ENCODE measurements at regions not wholly inside any gene's neighbourhood (a gene's known extent, or its start where the extent isn't known, plus 50 kb on each side); places are given as distances from the start of the nearest gene placed in this dataset.
"Not testable (repeated sequence)": the region's sequence is repeated elsewhere in the genome, so short reads cannot be mapped to it uniquely, and the experiment has no call there.

DNA sequence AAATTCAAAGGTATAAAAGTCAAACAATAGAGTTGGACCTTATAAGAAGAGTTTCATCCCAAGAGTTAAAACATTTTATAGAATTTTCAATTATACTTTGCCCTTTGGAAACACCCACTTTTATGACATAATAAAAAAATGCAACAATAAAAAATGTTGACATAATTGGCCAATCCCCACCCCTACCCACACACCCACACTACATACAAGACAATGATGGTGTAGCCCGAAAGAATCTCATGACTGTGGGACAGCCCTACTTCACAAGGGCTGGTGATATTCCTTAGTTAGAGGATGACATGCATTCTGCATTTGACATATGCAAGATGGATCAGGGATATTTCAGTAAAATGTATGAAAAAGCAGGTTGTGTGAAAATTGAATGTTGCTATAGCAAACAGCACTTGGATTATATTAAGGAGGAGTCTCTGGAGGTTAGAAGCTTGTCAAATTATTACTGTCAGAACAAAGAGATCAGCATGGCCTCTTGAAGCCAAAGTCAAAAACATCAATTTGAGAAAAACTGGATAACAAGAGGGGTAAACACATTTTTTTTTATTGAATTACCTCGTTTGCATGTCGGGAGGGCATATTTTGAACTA, 133.0 kb upstream of the SAMSN1 start:
- no peak for DNase-seq

DNA sequence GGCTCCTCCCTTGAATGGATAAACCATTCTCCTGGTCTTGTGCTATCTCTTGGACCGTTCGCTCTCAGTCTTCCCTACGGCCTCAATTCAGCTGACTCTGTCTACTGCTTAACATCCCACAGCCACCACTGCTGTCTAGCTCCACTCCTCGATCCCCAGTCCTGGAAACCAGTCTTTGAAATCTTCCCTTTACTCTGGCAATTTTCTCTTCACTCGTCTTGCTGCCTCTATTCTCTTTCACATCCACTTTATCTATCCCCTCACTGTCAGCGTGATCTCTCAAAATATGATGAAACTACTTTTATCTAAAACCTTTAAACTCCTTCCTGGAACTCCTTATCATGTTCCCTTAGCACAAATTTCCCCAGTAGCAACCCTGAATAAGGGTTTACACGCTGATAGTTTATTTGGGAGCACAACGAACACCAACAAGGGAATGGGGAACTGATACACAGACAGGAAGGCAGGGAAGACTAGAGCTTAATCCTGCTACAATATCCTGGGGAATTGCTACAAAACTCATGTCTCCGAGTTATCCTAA, 131.6 kb upstream of the SAMSN1 start:
- DNase-seq = no peak

DNA sequence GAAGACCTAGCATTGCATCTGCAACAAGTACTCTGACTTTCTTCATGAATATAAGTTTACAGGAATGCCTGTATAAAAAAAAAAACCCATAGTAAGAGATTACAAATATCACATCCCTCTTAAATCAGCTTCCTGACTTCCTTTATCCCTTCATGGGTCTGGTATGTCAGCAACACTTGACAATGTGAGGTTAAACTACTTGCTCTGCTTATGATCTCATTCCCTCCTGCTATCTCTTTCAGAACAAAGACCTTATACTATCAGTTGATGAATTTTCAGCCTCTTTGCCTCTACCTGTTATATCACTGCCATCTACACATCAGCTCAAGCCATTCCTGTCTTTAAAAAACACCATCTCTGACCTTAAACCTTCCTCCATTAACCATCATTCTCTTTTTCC, 130.9 kb upstream of the SAMSN1 start:
- DNase-seq = no peak

DNA sequence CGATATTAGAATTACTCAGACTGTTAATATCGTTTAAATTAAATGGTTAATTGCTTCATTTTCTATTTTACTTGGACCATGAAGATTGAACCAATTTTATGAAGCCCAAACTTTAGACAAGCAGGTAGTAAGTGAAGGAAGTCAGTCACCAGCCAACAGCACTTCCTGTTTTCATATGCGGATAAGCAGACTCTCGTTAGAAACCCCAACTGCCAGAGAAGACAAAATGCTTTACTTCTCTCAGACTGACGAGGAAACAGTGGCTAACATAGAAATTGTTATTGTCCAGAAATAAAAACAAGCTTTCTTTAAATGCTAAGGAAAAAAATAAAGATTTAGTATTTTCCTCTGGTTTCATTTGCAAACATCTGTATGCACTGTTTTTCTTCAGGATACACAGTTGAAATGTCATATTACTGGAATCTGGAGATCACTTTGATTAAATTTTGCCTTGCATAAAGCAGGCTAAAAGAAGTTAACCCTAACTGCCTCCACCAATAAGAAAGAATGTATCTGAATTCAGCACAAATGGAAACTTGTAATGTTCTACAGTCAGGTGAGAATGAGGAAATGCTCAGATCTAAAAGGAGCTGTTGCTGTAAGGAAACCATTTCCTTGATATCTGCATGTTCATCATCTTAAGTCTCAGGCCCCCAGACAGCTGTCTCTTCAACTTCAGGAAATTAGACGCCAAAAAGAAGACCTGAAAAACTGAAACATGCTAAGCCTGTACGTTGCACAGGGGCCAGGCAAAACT, 129.8 kb upstream of the SAMSN1 start:
- DNase-seq = no peak

DNA sequence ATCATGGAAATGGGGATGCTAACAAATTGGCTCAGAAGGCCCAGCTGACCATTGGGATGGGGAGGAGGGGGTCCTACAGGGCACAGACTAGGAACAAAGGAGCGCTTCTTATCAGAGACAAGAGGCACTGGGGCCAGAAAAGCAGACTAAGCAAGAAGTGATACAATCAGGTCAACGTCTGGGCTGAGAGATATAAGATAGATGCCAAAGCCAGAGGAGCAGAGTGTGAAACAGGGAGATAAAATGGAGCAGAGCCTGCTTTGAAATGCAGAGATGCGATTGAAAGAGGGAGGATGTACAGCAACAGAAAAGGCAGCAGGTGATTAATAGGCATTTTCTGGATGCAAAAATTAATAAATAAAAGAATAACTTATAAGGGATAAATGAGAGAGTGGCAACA, 127.5 kb upstream of the SAMSN1 start:
- no peak for DNase-seq

DNA sequence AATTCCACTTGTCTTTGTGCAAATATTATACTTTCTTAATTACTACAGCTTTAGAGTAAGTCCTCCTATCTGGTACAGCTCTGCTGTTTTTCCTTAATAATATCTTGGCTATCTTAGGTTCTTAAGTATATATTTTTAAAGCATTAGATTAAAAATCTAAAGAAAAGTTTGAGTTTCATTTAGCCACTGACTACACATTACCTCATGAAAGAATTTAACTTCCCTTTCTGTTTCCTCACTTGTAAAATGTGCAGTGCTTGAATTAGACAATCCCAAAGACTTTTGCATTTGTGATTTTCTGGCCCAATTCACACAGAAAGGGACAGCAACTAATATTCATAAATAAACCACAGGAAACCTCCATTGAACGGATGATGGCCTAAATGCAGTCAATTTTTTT, 126.4 kb upstream of the SAMSN1 start:
- DNase-seq = no peak

DNA sequence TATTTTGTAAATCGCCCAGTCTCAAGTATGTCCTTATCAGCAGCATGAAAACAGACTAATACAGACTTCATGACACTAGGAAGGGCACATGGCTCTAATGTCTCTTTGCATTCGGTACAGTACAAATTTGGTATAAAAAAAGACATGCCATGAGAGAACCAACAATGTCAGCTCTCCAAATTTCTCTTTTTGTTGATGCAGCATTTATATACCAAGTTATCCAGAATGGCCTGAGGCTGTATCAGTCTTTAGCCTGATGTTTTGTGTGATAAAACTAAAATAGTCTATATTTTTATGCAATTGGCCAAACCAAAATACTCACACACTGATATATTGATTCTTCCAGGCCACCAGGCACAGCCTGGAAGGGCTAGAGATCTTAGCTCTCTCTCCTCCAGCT, 124.3 kb upstream of the SAMSN1 start:
- DNase-seq = no peak

DNA sequence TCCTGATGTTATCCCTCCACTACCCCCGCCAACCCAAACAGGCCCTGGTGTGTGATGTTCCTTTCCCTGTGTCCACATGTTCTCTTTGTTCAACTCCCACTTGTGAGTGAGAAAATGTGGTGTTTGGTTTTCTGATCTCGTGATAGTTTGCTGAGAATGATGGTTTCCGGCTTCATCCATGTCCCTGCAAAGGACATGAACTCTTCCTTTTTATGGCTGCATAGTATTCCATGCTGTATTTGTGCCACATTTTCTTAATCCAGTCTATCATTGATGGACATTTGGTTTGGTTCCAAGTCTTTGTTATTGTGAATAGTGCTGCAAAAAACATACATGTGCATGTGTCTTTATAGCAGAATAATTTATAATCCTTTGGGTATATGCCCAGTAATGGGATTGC, 123.0 kb upstream of the SAMSN1 start:
- DNase-seq = not testable (repeated sequence)

DNA sequence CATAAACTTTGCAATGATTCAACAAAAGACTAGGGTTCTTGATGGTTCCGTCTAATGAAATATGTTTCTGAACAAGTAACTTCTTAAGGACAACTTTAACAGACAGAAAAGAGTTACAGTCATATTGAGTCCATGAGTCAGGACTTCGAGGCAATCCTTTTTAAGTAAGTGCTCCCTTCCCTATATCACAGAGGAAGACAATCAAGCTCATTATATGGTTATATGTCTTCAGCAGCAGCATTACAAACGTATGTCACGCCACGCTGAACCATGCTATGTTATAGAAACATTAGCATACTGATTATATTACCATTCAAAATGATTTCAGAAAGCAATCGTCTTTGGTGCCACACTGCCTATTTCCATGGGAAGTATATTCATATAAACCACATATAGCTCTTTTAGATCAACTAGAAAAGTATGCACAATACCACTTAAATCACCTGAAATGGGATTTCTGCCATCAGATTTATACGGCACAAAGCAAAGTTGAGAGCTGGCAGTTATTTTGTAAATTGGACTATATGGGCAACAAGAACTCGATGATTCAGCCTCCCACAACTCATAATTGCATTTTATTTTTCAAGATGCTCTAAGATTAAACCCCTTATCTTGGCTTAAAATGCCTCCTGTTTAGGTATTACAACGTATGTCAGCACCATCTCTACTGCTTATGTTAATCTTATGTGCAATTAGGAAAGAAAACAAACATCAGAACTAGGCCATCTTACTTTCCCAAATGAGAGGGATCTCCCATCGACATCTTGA, 111.3 kb upstream of the SAMSN1 start:
- no peak for DNase-seq

DNA sequence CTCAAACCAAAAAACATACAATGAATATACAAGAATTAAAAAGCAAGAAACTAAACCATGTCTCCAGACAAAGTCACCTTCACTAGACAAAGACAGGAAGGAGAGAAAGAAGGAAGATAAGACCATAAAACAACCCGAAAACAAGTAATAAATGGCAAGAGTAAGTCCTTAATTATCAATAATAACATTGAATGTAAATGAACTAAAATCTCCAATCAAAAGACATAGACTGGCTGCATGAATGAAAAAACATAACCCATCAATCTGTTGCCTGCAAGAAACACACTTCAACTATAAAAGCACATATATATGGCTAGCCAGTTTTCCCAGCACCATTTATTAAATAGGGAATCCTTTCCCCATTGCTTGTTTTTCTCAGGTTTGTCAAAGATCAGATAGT, 100.8 kb upstream of the SAMSN1 start:
- no peak for DNase-seq

DNA sequence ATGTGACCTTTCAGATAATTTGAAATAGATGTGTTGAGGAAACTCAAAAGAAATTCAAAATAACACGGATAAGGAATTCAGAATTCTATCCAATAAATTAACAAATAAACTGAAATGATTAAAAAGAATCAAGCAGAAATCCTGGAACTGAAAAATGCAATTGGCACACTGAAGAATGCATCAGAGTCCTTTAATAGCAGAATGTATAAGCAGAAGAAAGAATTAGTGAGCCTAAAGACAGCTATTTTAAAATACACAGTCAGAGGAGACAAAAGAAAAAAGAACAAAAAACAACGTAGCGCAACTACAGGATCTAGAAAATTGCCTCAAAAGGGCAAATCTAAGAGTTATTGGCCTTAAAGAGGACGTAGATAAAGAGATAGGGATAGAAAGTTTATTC, 99.6 kb upstream of the SAMSN1 start:
- DNase-seq = no peak

DNA sequence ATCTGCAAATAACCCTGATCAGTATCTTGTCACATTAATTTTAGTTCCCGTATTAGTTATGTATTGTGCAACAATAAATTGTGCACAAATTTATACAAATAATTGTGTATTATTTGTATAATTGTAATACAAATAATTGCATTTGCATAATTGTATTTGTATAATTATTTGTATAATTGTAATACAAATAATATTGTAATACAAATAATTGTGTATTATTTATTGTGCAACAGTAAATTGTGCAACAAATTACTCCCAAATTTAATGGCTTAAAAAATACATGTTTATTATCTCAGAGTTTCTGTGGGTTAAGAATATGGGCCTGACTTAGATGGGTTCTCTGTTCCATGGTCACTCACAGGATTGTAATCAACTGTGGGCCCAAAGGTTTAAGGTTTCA, 86.2 kb upstream of the SAMSN1 start:
- DNase-seq = no peak

DNA sequence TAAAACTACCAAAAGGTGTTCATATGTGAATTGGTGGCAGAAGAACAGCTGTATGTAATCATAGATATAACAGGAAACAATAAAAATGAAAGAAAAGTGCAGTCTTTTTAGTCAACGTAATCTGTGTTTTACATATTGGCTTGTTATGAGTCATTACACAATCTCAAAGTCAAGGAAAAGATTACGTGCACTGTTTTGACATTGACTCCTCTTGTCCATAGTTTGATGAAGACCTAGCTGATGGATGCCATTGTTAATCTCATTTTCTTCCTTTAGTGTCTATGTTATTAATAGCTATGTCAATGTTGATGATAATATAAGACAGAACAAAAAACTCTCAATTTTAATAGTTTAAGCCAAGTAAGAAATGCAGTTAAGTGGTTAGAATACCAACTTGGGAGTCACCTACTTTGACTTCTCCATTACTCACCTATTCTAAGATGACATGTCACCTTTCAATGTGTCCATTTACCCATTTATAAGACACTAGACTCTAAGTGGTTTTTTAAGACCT, 84.5 kb upstream of the SAMSN1 start:
- no peak for DNase-seq

DNA sequence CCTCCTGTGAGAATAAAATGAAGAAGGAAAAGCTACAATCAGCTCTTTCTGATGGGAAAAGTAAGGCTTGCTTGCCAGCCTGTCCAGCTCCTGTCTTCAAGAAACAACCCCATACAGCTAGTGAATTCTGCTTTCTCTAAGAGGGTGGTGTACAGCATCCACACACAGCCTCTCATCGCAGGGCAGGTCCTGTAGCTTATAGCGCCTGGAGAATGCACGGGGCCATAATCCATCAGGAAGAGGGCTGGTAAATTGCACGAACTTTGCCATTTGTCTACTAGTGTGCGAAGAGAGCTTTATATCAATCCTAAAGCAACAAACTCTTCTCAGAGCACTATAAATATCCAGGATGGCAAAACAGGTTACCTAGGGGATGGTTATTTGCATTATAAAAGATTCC, 83.3 kb upstream of the SAMSN1 start:
- DNase-seq = no peak

DNA sequence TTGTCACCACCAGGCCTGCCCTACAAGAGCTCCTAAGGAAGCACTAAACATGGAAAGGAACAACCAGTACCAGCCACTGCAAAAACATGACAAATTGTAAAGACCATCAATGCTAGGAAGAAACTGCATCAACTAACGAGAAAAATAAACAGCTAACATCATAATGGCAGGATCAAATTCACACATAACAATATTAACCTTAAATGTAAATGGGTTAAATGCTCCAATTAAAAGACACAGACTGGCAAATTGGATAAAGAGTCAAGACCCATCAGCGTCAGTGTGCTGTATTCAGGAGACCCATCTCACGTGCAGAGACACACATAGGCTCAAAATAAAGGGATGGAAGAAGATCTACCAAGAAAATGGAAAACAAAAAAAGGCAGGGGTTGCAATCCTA, 77.0 kb upstream of the SAMSN1 start:
- not testable (repeated sequence) for DNase-seq

DNA sequence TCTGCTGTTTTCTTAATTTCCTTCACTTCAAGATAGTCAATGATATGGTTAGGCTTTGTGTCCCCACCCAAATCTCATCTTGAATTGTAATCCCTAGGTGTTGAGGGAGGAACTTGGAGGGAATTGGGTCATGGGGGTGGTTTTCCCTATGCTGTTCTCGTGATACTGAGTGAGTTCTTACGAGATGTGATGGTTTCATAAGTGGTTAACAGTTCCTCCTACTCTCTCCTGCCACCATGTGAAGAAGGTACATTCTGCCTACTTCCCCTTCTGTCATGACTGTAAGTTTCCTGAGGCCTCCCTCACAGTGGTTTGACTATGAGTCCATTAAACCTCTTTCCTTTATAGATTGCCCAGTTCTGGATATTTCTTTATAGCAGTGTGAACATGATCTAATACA, 74.0 kb upstream of the SAMSN1 start:
- DNase-seq = no peak

DNA sequence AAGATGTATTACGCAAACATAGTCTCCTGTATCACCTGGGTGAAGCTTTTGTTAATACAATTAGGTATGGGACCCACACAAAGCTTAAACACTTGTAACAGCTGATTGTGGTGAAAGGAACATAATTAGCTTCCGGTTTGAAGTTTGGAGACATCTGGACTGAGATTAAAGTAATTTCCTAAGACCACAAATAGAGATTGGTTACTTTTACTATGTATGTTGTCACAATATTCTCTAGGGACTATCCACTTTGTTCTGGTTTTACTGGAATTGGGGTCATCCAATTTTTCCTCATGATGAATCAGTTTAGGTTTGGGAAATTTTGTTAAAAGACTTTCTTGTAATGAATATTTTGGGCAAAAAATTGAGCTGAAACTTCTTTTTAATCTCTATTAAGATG, 71.8 kb upstream of the SAMSN1 start:
- DNase-seq = no peak

DNA sequence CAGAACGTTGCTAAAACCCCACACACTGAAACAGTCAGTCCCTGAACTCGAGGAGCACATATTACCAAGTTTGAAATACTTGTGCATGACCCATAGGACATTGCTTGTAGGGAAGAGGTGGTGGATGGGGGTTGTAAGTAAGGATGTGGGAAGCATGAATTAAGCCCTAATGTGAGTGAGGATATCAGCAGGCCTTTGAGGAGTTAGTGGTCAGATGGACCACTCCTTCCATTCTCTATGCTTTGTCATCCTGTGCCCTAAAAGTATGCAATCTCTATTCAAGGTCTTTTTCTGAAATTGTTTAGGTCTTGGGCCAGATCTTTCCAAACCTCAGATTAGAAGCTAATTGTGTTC, 70.9 kb upstream of the SAMSN1 start:
- DNase-seq = no peak

DNA sequence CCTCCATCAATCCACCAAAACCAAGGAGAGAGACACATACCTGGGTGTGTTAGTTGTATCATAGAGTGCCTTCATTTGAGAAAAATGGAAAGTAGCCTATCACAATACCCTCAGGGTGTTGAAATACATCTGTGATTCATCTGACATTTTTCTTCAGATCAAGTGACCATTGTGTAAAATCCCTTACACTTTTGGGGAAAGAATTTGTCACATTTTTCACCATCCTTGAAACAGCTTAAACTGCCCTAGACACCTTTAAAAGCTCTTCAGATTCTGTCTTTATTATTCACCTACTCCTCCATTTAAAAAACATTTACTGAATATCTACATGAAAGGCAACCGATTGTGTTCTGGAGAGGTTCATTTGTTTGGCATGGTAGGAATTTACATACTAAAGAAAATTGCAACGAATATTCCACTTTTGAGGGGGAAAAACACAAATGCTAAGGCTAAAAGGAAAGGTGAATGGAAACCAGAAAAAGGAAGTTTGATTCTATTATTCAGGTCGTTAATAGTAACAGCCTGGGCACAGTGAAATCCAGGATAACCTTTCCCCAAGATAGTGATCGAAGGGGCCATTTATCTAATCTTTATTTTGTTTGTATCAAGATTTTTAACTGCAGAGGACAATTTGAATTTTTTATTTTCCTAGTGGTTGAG, 70.4 kb upstream of the SAMSN1 start:
- no peak for DNase-seq

DNA sequence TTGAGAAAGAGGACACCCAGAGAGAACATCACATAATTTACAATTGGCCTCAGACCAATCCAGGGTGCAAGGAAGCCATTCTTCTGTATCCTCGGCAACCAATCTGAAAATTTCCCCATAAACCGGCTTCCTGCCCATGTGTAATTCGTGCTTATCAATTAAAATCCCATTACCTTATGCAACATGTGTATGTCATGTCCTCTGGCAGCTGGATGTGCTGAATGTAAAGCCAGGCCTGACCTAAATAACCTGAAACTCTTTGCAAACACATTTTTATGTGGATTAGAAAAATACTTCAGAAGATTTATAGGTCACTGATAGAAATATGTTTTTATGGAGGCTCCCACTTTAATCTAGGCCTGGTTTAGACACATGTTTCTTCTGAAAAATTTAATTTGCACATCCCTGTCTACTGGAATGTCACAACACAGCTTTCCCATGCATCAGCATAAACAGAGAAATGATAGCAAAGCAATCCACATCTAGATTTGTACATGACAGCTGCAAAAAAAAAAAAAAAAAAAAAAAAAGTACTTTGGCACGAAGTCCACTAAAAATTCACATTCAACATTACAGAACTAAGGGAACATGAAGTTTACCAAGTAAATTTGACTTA, 69.4 kb upstream of the SAMSN1 start:
- no peak for DNase-seq

DNA sequence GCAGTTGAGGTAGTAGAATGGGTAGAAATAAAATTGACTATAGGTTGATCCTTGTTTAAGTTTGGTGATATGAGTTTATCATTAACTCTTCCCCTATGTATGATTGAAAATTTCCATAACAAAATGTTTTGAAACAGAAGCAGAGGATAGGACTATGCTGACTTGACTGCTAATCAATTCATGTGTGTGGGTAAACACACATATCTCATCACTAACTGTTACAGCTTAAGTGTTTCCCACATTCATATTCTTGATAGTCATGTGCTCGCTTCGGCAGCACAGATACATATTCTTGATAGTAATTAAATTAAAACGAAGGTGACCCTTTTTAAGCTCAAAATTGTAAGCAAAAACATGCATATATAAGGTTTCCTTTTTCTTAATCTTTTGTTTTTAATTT, 68.2 kb upstream of the SAMSN1 start:
- DNase-seq = no peak

DNA sequence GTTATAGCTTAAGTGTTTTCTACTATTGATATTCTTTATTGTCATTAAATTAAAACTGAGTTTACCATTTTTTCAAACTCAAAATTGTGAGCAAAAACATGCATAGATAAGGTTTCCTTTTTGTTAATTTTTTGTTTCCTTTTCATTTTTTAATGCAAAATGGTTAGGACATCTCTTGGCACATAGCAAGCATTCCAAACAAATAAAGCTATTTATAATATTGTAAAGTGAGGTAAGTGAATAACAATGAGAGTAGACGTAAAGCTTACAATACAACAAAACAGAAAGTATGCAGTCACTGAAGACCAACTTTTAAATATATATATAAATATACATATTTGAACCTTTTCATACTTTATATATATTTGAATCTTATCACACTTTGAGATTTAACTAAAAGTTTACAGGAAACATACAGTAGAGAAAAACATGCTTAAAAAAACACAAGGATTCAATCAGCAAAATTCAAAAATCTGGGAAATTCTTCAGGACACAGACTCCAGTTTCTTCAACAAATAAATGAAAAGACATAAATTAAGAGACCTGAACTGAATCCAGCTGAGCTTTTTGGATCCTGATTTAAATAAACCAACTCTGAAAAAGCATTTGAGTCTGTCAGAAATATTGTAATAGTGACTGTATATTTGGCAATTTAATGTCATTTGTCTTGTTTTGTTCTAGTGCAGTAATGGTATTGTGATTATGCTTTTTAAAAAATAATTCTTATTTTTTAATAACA, 67.5 kb upstream of the SAMSN1 start:
- DNase-seq = no peak

All from right kidney (tissue), 1 donor.